Neuronal stem cell (in vitro differentiated cells): ENCODE measurements at regions not wholly inside any gene's neighbourhood (a gene's known extent, or its start where the extent isn't known, plus 50 kb on each side); places are given as distances from the start of the nearest gene placed in this dataset.
A peak's percentile ranks its signal among the peaks of the same experiment; 100 is the strongest.

Experiments
- DNase-seq: peaks from one replicate; pipeline ENCODE4 v3.0.0-alpha.2; 2013; ENCODE audit warnings: low spot score
- H2AFZ ChIP-seq: one replicate; pipeline ENCODE4 v1.6.1; 2013; ENCODE audit warnings: mild to moderate bottlenecking, low read length, inconsistent platforms
- H2AK5ac ChIP-seq: 2 replicates; pipeline ENCODE4 v1.6.1; 2013; ENCODE audit warnings: low read depth, mild to moderate bottlenecking, inconsistent platforms, low read length, moderate library complexity, mixed read lengths
- H2BK120ac ChIP-seq: 2 replicates; pipeline ENCODE4 v1.6.1; 2013; ENCODE audit warnings: low read depth, mild to moderate bottlenecking, inconsistent platforms, low read length, moderate library complexity, mixed read lengths
- H2BK12ac ChIP-seq: one replicate; pipeline ENCODE4 v1.6.1; 2013; ENCODE audit warnings: low read length, inconsistent platforms
- H2BK15ac ChIP-seq: 2 replicates; pipeline ENCODE4 v1.6.1; 2013; ENCODE audit warnings: mild to moderate bottlenecking, low read length, inconsistent platforms, mixed read lengths
- H2BK5ac ChIP-seq: one replicate; pipeline ENCODE4 v1.6.1; 2013; ENCODE audit warnings: inconsistent platforms, mild to moderate bottlenecking, low read length, moderate library complexity
- H3K14ac ChIP-seq: one replicate; pipeline ENCODE4 v1.6.1; 2013; ENCODE audit warnings: low read length, inconsistent platforms
- H3K18ac ChIP-seq: 2 replicates; pipeline ENCODE4 v1.6.1; 2013; ENCODE audit warnings: low read length, inconsistent platforms
- H3K23ac ChIP-seq: 2 replicates; pipeline ENCODE4 v1.6.1; 2013; ENCODE audit warnings: low read depth, mild to moderate bottlenecking, mixed read lengths, low read length, inconsistent platforms; ENCODE audit not compliant: poor library complexity
- H3K27ac ChIP-seq: replicated peaks from 3 replicates; pipeline ENCODE4 v1.5.1; 2013; ENCODE audit warnings: low read length, inconsistent platforms
- H3K27me3 ChIP-seq, 3 experiments: 2 replicates each; pipeline ENCODE4 v1.6.1; 2013; ENCODE audit warnings: low read length in 3 of 3, mild to moderate bottlenecking in 2 of 3, inconsistent platforms in 1 of 3, low read depth in 1 of 3, mixed read lengths in 1 of 3, moderate library complexity in 1 of 3; ENCODE audit not compliant: control insufficient read depth in 3 of 3, insufficient read depth in 3 of 3
- H3K36me3 ChIP-seq, 2 donors: replicated peaks in 1 of 2; 2 replicates each; pipeline ENCODE4 v1.6.1; 2013; ENCODE audit warnings: low read length in 2 of 2; ENCODE audit not compliant: control insufficient read depth in 2 of 2, insufficient read depth in 2 of 2
- H3K4ac ChIP-seq: 2 replicates; pipeline ENCODE4 v1.6.1; 2013; ENCODE audit warnings: inconsistent platforms, mild to moderate bottlenecking, low read length, moderate library complexity
- H3K4me1 ChIP-seq, 2 donors: 1 replicate in 1 of 2; 2 replicates in 1 of 2; pipeline ENCODE4 v1.6.1; 2013; ENCODE audit warnings: low read length in 2 of 2, low read depth in 1 of 2; ENCODE audit not compliant: control insufficient read depth in 2 of 2, insufficient read depth in 1 of 2
- H3K4me2 ChIP-seq: one replicate; pipeline ENCODE4 v1.6.1; 2013; ENCODE audit warnings: mild to moderate bottlenecking, low read length, inconsistent platforms; ENCODE audit not compliant: insufficient read depth, poor library complexity, severe bottlenecking
- H3K4me3 ChIP-seq, 2 donors: 2 replicates each; pipeline ENCODE4 v1.5.1; 2013; ENCODE audit warnings: low read length in 2 of 2, mild to moderate bottlenecking in 2 of 2, inconsistent platforms in 1 of 2, moderate library complexity in 1 of 2
- H3K79me1 ChIP-seq: one replicate; pipeline ENCODE4 v1.6.1; 2013; ENCODE audit warnings: low read depth, mild to moderate bottlenecking, inconsistent platforms, low read length, moderate library complexity
- H3K9ac ChIP-seq: one replicate; pipeline ENCODE4 v1.6.1; 2013; ENCODE audit warnings: mild to moderate bottlenecking, low read depth, low read length, inconsistent platforms; ENCODE audit not compliant: poor library complexity
- H3K9me3 ChIP-seq, 2 donors: replicated peaks in 1 of 2; 2 replicates each; pipeline versions ENCODE3 to v1.6.1; 2013; ENCODE audit warnings: low read length in 2 of 2, mild to moderate bottlenecking in 2 of 2, inconsistent platforms in 1 of 2, low read depth in 1 of 2, mixed read lengths in 1 of 2, moderate library complexity in 1 of 2; ENCODE audit not compliant: control insufficient read depth in 2 of 2, insufficient read depth in 1 of 2
- H4K8ac ChIP-seq: one replicate; pipeline ENCODE4 v1.6.1; 2013; ENCODE audit warnings: low read depth, mild to moderate bottlenecking, inconsistent platforms, low read length, moderate library complexity
- H4K91ac ChIP-seq: one replicate; pipeline ENCODE4 v1.6.1; 2013; ENCODE audit warnings: low read length, low read depth, mild to moderate bottlenecking, inconsistent platforms; ENCODE audit not compliant: poor library complexity
- WGBS, 2 donors: extraction: QIAGEN DNeasy Blood & Tissue Kit; methylation state at CpG; one replicate each; pipeline ENCODE4 v1.1.7; 2013; ENCODE audit warnings: missing lambda C conversion rate in 2 of 2, mixed read lengths in 1 of 2; ENCODE audit not compliant: insufficient read length in 2 of 2, insufficient replicate concordance in 1 of 2; ENCODE audit errors: extremely low coverage in 2 of 2; 5-methylcytosine and 5-hydroxymethylcytosine counted together

DNA sequence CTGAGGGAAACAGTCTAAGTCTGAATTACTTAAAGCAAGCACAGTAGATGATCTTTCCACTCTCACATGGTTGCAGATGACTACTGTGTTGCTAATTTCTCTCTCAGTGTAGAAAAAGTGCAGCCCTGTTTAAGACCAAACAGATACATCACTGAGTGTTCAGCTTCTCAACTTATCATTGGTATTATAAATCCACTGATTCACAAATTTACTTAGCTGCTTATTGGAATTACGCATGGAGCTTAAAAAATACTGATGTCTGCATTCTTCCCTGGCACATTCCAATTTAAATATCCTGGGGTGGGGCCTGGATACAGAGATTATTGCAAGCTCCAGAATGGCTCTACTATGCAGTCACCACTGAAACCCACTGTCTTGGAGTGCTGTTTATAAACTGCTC is 411.2 kb downstream of the RND3 start:
- no CpG with 5 or more reads among the region's 1 CpG for WGBS, 2 donors
- Histone ChIP-seq H3K14ac (no peak overlapping the region), H2AFZ (peak overlapping the region; percentile 25), H4K8ac (no peak overlapping the region), H2BK5ac (no peak overlapping the region), H3K4me3 (no peak overlapping the region), H3K79me1 (no peaks in the 10 kb centered on the region), H3K18ac (no peak overlapping the region), H3K4me2 (no peak overlapping the region), H3K27me3 (no peaks in the 10 kb centered on the region), H2BK15ac (no peak overlapping the region), H2BK120ac (no peak overlapping the region), H3K4ac (no peak overlapping the region), H2BK12ac (no peak overlapping the region), H3K9me3 (no peaks in the 10 kb centered on the region), H3K36me3 (no peaks in the 10 kb centered on the region), H3K4me1 (no peaks in the 10 kb centered on the region), H3K23ac (no peak overlapping the region), H4K91ac (no peak overlapping the region), H2AK5ac (no peak overlapping the region), H3K27ac (no peak overlapping the region), H3K9ac (no peak overlapping the region)
- DNase-seq = no peak

DNA sequence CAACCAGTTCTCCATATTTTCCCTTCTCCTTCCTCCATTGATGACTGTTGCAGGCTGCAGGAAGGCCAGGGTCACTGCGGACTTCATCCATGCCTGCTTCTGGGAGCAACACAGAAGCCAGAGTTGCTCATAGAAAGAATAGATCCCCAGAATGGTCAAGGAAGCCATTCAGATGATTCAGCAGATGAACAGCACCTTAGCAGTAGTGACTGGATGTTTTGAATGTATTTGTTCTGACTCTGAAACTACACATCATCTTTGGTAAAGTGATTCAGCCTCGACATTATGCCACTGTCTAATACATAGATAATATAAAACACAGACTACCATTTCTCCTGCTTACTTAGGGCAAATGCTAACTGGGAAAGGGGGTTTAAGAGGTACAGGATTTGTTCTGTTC is 411.6 kb downstream of the RND3 start:
- H3K4me1 ChIP-seq = no peaks in the 10 kb centered on the region
- peak overlapping the region; percentile 25 for H2AFZ ChIP-seq
- no peaks in the 10 kb centered on the region for H3K27me3 ChIP-seq
- H3K9ac ChIP-seq = no peak overlapping the region
- no peak overlapping the region for H3K14ac ChIP-seq
- H3K23ac ChIP-seq = no peak overlapping the region
- H3K4ac ChIP-seq = no peak overlapping the region
- H3K18ac ChIP-seq = no peak overlapping the region
- no peak overlapping the region for H3K27ac ChIP-seq
- WGBS, 2 donors = no CpG with 5 or more reads among the region's 2 CpGs
- no peak overlapping the region for H3K4me2 ChIP-seq
- no peak overlapping the region for H2BK5ac ChIP-seq
- H4K91ac ChIP-seq = no peak overlapping the region
- no peaks in the 10 kb centered on the region for H3K36me3 ChIP-seq
- no peak overlapping the region for H2BK12ac ChIP-seq
- H3K79me1 ChIP-seq = no peaks in the 10 kb centered on the region
- no peak overlapping the region for H4K8ac ChIP-seq
- H2BK15ac ChIP-seq = no peak overlapping the region
- no peak overlapping the region for H3K4me3 ChIP-seq
- H3K9me3 ChIP-seq = no peaks in the 10 kb centered on the region
- no peak for DNase-seq
- no peak overlapping the region for H2AK5ac ChIP-seq
- H2BK120ac ChIP-seq = no peak overlapping the region

DNA sequence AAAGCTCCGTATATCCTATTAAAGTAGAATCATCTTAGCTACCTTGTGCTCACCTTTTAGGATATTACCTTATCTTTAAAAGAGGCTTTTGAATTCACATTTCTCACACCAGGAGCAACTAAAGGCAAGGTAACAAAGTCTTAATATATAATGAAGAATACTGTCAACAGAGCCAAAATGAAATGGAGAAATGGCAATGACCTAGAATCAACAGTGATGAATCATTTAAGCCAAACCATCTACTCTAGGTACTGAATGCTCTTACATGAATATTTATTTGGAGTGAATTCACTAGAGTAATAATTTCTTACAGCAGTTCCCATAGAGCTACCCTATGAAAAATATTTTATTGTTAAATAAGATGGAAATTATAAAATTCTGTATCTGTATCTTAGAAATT is 421.0 kb downstream of the RND3 start:
- Histone ChIP-seq H3K4ac (no peak overlapping the region), H3K4me2 (no peak overlapping the region), H3K4me1 (peaks cover 6 to 13% of the 10 kb centered on the region in 2 donors), H3K9ac (no peak overlapping the region), H3K9me3 (no peaks in the 10 kb centered on the region), H3K36me3 (no peaks in the 10 kb centered on the region), H3K18ac (no peak overlapping the region), H2AK5ac (no peak overlapping the region), H3K23ac (no peak overlapping the region), H4K8ac (no peak overlapping the region), H3K27ac (no peak overlapping the region), H4K91ac (no peak overlapping the region), H3K79me1 (no peaks in the 10 kb centered on the region), H2BK15ac (no peak overlapping the region), H2BK120ac (no peak overlapping the region), H2BK12ac (no peak overlapping the region), H3K14ac (no peak overlapping the region), H2AFZ (no peak overlapping the region), H3K27me3 (no peaks in the 10 kb centered on the region), H3K4me3 (no peak overlapping the region), H2BK5ac (no peak overlapping the region)
- DNase-seq = no peak
- WGBS, 2 donors = no CpG with 5 or more reads among the region's 1 CpG

DNA sequence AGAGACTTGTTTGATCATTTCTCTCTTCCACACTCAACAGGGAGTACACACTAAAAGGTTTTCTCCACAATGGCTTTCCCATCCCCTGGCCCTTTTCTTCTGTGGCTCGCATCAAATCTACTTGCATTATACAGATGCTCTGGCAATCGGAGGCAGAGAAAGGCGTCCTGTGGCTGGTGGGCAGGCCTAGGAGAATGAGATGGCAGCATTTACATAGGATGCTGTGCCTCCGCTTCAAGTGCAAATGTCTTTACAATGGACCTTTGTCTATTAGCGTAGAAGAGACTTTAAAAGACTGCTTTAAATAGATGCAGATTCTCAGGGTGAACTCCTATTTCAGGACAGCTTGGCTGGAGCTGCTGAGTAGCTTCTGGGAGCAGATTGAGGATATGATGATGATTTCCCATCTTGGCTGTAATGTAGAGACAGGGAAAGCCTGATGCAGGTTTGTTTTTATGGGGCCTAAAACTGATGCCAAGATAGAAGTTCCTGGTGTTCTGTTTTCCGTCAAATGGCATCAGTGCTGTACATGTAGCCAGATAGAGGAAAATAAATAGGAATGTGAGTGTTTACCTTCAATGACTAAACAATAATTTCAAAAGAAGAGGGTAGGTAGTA is 423.4 kb downstream of the RND3 start:
- H3K9ac ChIP-seq = no peak overlapping the region
- no peak overlapping the region for H3K23ac ChIP-seq
- H3K36me3 ChIP-seq = no peaks in the 10 kb centered on the region
- no peak overlapping the region for H2BK12ac ChIP-seq
- no peaks in the 10 kb centered on the region for H3K9me3 ChIP-seq
- peaks cover 9 to 24% of the 10 kb centered on the region in 2 donors for H3K4me1 ChIP-seq
- H4K91ac ChIP-seq = no peak overlapping the region
- H3K18ac ChIP-seq = no peak overlapping the region
- no peaks in the 10 kb centered on the region for H3K27me3 ChIP-seq
- no peak overlapping the region for H3K4me3 ChIP-seq
- no peak overlapping the region for H3K4me2 ChIP-seq
- H4K8ac ChIP-seq = no peak overlapping the region
- WGBS, 2 donors = no CpG with 5 or more reads among the region's 6 CpGs
- no peak overlapping the region for H3K14ac ChIP-seq
- H2BK15ac ChIP-seq = no peak overlapping the region
- no peak overlapping the region for H3K4ac ChIP-seq
- H3K79me1 ChIP-seq = no peaks in the 10 kb centered on the region
- H2BK5ac ChIP-seq = no peak overlapping the region
- H3K27ac ChIP-seq = no peak overlapping the region
- H2AK5ac ChIP-seq = no peak overlapping the region
- H2AFZ ChIP-seq = peak overlapping the region; percentile 69
- H2BK120ac ChIP-seq = no peak overlapping the region
- peak; percentile 14 for DNase-seq
